SK-N-DZ (cell line): ENCODE measurements at regions not wholly inside any gene's neighbourhood (a gene's known extent, or its start where the extent isn't known, plus 50 kb on each side); places are given as distances from the start of the nearest gene placed in this dataset.
"Not testable (repeated sequence)": the region's sequence is repeated elsewhere in the genome, so short reads cannot be mapped to it uniquely, and the experiment has no call there.

Experiments
- DNase-seq: peaks from one replicate; pipeline ENCODE4 v3.0.0-alpha.2; 2015; ENCODE audit warnings: low spot score
- small RNA-seq, 2 experiments: library from RNA; depleted of rRNA; stranded (forward); fragments of <200 nt; gene quantifications; one replicate each; pipeline ENCODE3, GENCODE V24; 2014

DNA sequence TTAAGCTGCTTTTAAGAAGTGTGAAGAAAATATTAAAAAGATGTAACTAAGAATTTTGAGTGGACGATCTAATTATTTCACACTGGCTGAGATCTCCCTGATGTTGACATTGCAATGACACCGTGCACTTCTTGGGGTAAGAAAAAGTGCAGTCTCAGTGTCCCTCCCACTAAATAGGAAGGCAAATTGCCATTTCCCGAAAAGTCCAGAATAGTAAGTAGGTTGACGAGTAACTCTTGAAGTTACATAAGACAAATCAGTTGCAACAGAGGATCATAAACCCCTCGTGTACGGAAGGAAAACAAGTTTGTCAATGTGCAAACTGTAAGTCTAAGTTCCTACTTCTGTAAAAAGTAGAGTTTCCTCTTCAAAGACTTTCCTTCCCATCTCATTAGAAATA is 336.2 kb downstream of the CACNA1B start:
- DNase-seq: not testable (repeated sequence)

DNA sequence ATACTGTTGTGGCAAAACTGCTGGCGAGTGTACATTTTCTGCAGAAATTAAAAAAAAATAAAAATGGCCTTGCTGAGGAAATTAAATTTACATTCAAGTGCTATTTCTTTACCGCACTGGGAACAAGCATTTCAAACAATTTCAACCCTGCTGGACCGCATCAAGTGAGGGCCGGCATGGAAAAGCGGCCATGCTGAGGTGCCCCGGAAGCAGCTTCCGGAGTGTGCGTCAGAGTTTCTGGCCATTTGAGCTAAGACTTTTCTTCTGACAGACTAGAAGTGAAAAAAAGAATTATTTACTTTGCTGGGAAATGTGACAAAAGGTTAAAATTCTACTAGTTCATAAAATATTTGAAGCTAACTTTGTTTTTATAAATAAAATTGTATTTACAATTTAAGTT is 337.0 kb downstream of the CACNA1B start:
- DNase-seq: not testable (repeated sequence)

DNA sequence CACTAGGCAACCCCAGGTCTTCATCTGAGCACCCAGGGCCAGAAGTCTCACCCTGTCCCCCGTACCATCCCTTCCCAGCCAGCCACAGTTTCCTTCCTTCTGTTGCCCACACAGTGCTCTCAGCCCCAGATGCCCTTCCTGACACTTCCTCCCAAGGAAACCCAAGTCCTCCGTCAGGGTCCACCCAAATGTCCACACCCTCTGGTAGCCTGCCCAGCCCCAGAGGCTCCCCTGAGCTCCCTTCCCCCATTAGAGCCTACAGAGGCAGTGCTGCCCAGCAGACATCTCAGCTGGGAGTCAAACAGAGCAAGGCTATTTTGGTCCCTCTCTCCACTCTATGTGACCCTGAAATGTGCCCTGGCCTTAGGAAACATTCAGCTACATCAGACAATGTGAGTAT is 338.0 kb downstream of the CACNA1B start:
- DNase-seq: not testable (repeated sequence)

DNA sequence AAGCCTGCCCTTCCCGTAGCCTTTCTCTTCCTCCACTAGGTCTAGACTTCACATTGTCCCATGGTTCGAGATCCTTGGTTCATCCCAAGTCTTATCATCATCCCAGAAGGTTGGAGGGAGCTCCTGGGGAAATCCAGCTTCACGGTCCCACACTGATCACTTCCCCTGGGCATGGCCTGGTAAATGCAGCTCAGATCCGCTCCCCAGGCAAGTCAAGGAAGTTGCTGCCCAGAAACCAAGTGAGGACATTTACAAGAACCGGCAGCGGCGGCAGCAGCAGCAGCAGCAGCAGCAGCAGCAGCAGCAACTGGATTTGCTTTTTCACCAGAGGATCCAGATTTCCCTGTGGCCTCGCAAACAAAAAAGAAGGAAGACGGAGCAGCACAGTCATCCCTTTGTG is 339.2 kb downstream of the CACNA1B start:
- not testable (repeated sequence) for DNase-seq

DNA sequence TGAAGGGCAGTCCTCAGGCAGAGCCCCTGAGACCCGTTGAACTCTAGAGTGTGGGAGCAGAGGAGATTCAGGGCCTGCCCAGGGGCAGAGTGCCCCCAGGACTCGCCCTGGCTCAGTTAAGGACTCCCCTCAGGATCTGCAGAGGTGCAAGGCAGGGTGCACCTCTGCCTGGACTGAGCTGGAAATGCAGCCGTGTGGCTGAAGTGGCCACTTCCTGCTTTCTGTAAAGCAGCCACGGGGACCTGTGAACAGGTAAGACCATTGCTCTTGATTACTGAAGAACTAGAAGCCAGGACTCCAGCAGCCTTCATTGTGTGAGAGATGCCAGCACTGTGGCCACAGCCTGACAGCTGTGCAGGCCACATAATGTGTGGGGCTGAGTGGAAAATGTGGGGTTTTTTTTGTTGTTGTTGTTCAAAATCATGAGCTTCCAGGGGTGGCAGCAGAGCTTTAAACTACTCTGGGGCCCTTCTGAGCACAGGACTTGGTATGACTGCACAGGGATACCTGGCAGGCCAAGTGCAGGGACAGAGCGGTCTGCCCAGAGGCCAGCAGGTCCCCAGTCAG is 339.8 kb downstream of the CACNA1B start:
- DNase-seq: not testable (repeated sequence)

DNA sequence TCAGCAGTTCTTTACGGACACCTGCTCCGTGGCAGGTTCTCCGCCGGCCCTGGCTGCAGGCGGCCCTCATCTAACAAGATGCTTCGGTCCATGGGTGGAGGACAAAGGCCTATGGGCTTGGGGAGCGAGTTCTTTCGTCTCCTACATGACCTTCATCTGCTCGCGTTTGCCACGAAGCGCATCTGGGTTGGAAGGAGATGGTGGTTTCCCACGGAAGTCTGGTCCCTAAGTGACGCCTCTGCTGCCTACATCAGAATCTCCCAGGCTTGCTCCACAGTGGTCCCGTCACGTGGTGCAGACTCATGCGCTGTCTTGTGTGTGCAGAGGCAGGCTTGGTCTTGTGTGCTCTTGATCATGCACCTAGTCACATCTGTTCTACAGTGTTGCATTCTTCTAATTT is 341.7 kb downstream of the CACNA1B start:
- not testable (repeated sequence) for DNase-seq

DNA sequence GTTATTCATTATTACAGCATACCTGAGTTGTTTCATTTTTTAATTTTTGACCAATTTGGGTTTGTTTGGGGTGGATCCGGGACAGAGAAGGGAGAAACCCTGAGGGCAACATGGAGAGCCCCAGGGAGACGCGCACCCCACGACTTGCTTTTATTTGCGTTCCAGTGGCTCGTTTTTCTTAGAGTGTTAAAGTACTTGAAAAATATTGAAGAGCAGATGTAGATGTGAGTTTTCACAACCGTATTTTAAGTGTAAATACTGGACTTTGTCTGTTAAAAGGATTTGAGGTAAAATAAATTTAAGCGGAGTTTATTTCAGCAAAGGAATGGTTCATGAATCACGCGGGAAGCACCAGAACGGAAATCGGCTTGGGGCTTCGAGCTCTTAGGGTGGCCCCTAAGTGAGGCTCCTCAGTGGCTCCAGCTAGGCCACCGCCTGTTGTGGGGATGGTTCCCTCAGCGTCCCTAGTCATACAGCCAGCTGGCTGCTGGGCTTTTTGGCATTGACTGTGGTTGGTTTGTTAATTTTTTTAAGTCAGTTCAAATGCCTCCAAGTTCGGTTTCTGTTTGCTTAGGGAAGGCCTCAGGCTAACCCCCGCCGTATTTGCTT is 344.0 kb downstream of the CACNA1B start:
- not testable (repeated sequence) for DNase-seq

DNA sequence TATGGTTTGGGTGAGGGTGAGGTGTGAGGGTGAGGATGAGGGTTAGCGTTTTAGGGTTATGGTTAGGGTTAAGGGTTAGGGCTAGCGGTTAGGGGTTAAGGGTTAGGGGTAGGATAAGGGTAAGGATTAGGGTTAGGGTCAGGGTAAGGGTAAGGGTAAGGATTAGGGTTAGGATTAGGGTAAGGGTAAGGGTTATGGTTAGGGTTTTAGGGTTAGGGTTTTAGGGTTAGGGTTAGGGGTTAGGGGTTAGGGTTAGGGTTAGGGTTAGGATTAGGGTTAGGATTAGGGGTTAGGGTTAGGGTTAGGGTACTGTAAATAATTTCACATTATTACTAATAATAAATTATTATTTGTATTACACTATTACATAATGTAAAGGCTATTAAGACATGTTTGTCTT is 359.5 kb downstream of the CACNA1B start:
- not testable (repeated sequence) for DNase-seq

DNA sequence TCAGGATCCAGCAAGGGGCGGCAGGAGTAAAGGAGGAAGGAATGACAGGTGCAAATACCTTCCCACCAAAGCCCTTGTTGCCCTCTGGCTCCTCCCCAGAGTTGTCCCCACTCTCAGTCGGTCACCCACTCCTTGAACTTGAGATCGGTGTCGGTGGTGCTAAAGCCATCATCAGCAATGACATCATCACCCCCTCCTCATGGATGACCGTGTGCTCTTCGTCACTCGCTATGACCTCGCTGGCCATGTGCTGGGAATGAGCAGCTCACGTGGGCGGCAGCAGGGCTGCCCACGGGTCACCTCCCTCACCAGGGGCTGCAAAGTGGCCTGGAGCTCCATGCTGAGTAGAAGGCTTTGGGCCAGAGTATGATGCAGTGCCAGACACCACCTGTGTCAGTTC is 405.3 kb downstream of the CACNA1B start:
- not testable (repeated sequence) for DNase-seq

Small RNA genes in the stretch of these regions (small RNA-seq; reads per million reads assigned to genes)
- 0 reads per million in 2 experiments for gene RNU6-785P
